GM12873 (cell line): ENCODE measurements at regions not wholly inside any gene's neighbourhood (a gene's known extent, or its start where the extent isn't known, plus 50 kb on each side); places are given as distances from the start of the nearest gene placed in this dataset.

Experiments
- TF ChIP-seq, protein P1 (sequence below): IDR thresholded peaks from 2 replicates; pipeline ENCODE4 v1.5.1; 2012; ENCODE audit warnings: low read depth, mild to moderate bottlenecking, moderate library complexity, low read length, control low read depth; ENCODE audit not compliant: insufficient read depth; ENCODE audit errors: missing control alignments

DNA sequence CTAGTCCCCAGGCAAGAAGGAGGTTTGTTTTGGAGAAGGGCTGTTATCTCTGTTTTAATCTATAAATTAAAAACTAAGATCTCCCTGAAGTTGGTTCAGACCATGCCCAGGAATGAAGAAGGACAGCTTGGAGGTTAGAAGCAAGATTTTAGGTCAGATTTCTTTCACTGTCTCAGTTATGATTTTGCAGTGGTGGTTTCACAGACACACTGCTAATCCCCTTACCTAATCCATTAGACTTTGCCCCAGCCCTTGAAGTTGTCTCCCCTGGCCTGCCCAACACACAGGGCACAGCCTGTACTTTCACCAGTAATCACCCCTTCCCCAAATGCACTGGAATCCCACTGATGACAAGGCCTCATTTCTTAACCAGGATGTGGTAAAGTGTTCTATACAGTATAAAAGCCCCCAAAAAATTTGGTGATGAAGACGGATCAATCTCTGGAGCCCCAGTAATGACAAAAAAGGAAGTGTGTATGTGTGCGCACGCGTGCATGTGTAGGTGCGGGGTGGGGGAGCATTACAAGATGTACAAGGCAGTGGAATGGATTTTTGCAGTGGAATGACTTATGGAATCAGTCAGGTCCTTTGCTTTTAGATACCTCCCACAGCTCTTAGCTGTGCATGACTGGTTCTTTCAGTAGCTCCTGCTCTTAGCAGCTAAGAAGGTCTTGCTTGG is 73.1 kb upstream of the TERB2 start:
- TF ChIP-seq, protein P1, sequence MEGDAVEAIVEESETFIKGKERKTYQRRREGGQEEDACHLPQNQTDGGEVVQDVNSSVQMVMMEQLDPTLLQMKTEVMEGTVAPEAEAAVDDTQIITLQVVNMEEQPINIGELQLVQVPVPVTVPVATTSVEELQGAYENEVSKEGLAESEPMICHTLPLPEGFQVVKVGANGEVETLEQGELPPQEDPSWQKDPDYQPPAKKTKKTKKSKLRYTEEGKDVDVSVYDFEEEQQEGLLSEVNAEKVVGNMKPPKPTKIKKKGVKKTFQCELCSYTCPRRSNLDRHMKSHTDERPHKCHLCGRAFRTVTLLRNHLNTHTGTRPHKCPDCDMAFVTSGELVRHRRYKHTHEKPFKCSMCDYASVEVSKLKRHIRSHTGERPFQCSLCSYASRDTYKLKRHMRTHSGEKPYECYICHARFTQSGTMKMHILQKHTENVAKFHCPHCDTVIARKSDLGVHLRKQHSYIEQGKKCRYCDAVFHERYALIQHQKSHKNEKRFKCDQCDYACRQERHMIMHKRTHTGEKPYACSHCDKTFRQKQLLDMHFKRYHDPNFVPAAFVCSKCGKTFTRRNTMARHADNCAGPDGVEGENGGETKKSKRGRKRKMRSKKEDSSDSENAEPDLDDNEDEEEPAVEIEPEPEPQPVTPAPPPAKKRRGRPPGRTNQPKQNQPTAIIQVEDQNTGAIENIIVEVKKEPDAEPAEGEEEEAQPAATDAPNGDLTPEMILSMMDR, result no peak
